PC-3 (cell line): ENCODE measurements at regions not wholly inside any gene's neighbourhood (a gene's known extent, or its start where the extent isn't known, plus 50 kb on each side); places are given as distances from the start of the nearest gene placed in this dataset.

ENCODE experiments used
- ATAC-seq: fragments of 200-7000 bp; cut with Tn5 transposase; 2 replicates; pipeline ENCODE4 v1.9.1; 2020; ENCODE audit warnings: mild to moderate bottlenecking, moderate library complexity
- BruUV-seq: library from RNA; stranded (reverse); fragments of 400-500 nt; replicated peaks from 2 replicates; lab custom pipeline; 2021; lab: Mats Ljungman, UMichigan
- CTCF ChIA-PET: fragments of 300-600 bp; sonication (Branson Sonifier 250); formaldehyde crosslinking; loops from one replicate; lab custom pipeline; 2022; ENCODE audit warnings: antibody characterized with exemption; lab: Charles Lee
- POLR2A ChIA-PET: fragments of 300-600 bp; sonication (Branson Sonifier 250); formaldehyde crosslinking; loops from one replicate; lab custom pipeline; 2022; ENCODE audit warnings: antibody characterized with exemption; ENCODE audit not compliant: unreplicated experiment; lab: Charles Lee
- DNase-seq: peaks from one replicate; pipeline ENCODE4 v3.0.0-alpha.2; 2015
- H2AFZ ChIP-seq: fragments of 300-600 bp; sonication (generic); 2 replicates; pipeline ENCODE4 v1.6.0; 2016; ENCODE audit warnings: antibody characterized with exemption, low read length
- H3F3A ChIP-seq: fragments of 300-600 bp; sonication (generic); one replicate; pipeline ENCODE4 v1.6.0; 2017; ENCODE audit warnings: antibody characterized with exemption, low read length, control low read depth, mild to moderate bottlenecking; ENCODE audit not compliant: unreplicated experiment
- H3K27ac ChIP-seq: fragments of 300-600 bp; sonication (generic); 2 replicates; pipeline ENCODE4 v1.5.1; 2016; ENCODE audit warnings: mild to moderate bottlenecking, low read length
- H3K27me3 ChIP-seq: fragments of 300-600 bp; sonication (generic); 2 replicates; pipeline ENCODE4 v1.6.1; 2016; ENCODE audit warnings: low read length, mixed read lengths
- H3K36me3 ChIP-seq: fragments of 300-600 bp; sonication (generic); 2 replicates; pipeline ENCODE4 v1.6.1; 2016; ENCODE audit warnings: low read depth, mixed run types, low read length, mixed read lengths
- H3K4me1 ChIP-seq: fragments of 300-600 bp; sonication (generic); 2 replicates; pipeline ENCODE4 v1.5.1; 2016; ENCODE audit warnings: low read length; ENCODE audit not compliant: insufficient read depth
- H3K4me2 ChIP-seq: fragments of 300-600 bp; sonication (generic); 2 replicates; pipeline ENCODE4 v1.6.0; 2016; ENCODE audit warnings: low read length
- H3K4me3 ChIP-seq: fragments of 300-600 bp; sonication (generic); 2 replicates; pipeline ENCODE4 v1.5.1; 2016; ENCODE audit warnings: mild to moderate bottlenecking, low read length, mixed read lengths
- H3K79me2 ChIP-seq: fragments of 300-600 bp; sonication (generic); 2 replicates; pipeline ENCODE4 v1.6.1; 2017; ENCODE audit warnings: low read length, mixed read lengths
- H3K9ac ChIP-seq: fragments of 300-600 bp; sonication (generic); 2 replicates; pipeline ENCODE4 v1.6.0; 2016; ENCODE audit warnings: mild to moderate bottlenecking, low read length
- H3K9me2 ChIP-seq: fragments of 300-600 bp; sonication (generic); replicated peaks from 2 replicates; pipeline ENCODE4 v1.6.1; 2016; ENCODE audit warnings: mixed run types, low read length, mixed read lengths
- H3K9me3 ChIP-seq: fragments of 300-600 bp; sonication (generic); 2 replicates; pipeline ENCODE4 v1.6.1; 2016; ENCODE audit warnings: low read length, mixed read lengths
- H4K20me1 ChIP-seq: fragments of 300-600 bp; sonication (generic); 2 replicates; pipeline ENCODE4 v1.6.1; 2016; ENCODE audit warnings: low read length, mixed read lengths
- EZH2 ChIP-seq: fragments of 300-600 bp; sonication (generic); IDR thresholded peaks from one replicate; pipeline ENCODE4 v1.6.1; 2017; ENCODE audit warnings: antibody characterized with exemption, mild to moderate bottlenecking, low read length; ENCODE audit not compliant: unreplicated experiment
- EZH2phosphoT487 ChIP-seq: fragments of 300-600 bp; sonication (generic); IDR thresholded peaks from 2 replicates; pipeline ENCODE4 v1.6.1; 2018; ENCODE audit warnings: mild to moderate bottlenecking, antibody characterized with exemption, low read length, borderline replicate concordance
- intact Hi-C: fragments of 100-400 bp; cut with micrococcal nuclease; formaldehyde crosslinking; loops from 2 replicates; pipeline ENCODE4 v1.9.0; 2023
- TF ChIP-seq, protein P1 (sequence below): fragments of 300-600 bp; sonication (generic); conservative IDR thresholded peaks from 2 replicates; pipeline ENCODE4 v1.5.1; 2017; ENCODE audit warnings: antibody characterized with exemption, low read depth, mild to moderate bottlenecking, low read length

GRCh38 chr6:98572579-98572978 lies 261.8 kb upstream of the POU3F2 start:
- Histone ChIP-seq H4K20me1 (no peaks in the 10 kb centered on the region), H3K27ac (no peak overlapping the region), H3K9ac (no peak overlapping the region), H3K9me3 (no peaks in the 10 kb centered on the region), H3K4me2 (no peak overlapping the region), H3K9me2 (no peaks in the 10 kb centered on the region), H2AFZ (no peak overlapping the region), H3K36me3 (no peaks in the 10 kb centered on the region), H3K4me1 (no peaks in the 10 kb centered on the region), H3K79me2 (no peaks in the 10 kb centered on the region), H3F3A (no peaks in the 10 kb centered on the region), H3K27me3 (no peaks in the 10 kb centered on the region; the same call in 1 of the 2 replicates), H3K4me3 (no peak overlapping the region)
- ATAC-seq (no peak), DNase-seq (no peak)
- TF ChIP-seq, protein P1, sequence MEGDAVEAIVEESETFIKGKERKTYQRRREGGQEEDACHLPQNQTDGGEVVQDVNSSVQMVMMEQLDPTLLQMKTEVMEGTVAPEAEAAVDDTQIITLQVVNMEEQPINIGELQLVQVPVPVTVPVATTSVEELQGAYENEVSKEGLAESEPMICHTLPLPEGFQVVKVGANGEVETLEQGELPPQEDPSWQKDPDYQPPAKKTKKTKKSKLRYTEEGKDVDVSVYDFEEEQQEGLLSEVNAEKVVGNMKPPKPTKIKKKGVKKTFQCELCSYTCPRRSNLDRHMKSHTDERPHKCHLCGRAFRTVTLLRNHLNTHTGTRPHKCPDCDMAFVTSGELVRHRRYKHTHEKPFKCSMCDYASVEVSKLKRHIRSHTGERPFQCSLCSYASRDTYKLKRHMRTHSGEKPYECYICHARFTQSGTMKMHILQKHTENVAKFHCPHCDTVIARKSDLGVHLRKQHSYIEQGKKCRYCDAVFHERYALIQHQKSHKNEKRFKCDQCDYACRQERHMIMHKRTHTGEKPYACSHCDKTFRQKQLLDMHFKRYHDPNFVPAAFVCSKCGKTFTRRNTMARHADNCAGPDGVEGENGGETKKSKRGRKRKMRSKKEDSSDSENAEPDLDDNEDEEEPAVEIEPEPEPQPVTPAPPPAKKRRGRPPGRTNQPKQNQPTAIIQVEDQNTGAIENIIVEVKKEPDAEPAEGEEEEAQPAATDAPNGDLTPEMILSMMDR = no peak
- TF ChIP-seq EZH2 (no peak), EZH2phosphoT487 (no peak)
- intact Hi-C loops = no loop called here
- ChIA-PET CTCF (no interaction called here), POLR2A (interaction anchor here (0.6 kb wide), 1 partner anchor 64 kb away, joined by 3 read pairs; no protein-coding TSS in a partner anchor)
- BruUV-seq = no TSS peak

- Histone ChIP-seq H3K9ac (no peak overlapping the region), H3K27ac (no peak overlapping the region), H3F3A (no peaks in the 10 kb centered on the region), H3K4me2 (no peak overlapping the region), H3K27me3 (no peaks in the 10 kb centered on the region), H4K20me1 (no peaks in the 10 kb centered on the region), H3K79me2 (no peaks in the 10 kb centered on the region), H3K4me3 (no peak overlapping the region), H2AFZ (no peak overlapping the region), H3K4me1 (no peaks in the 10 kb centered on the region), H3K9me3 (no peaks in the 10 kb centered on the region), H3K9me2 (no peaks in the 10 kb centered on the region), H3K36me3 (no peaks in the 10 kb centered on the region)
- TF ChIP-seq EZH2 = no peak
- TF ChIP-seq, protein P1 = no peak
- TF ChIP-seq EZH2phosphoT487 = no peak
- POLR2A ChIA-PET = no interaction called here
- DNase-seq (no peak), ATAC-seq (no peak)
- no TSS peak for BruUV-seq
- intact Hi-C loops = no loop called here
- CTCF ChIA-PET = no interaction called here
These were observed 259.4 kb upstream of the POU3F2 start for GRCh38 chr6:98574984-98575383.

- ATAC-seq (no peak), DNase-seq (no peak)
- no peaks in the 10 kb centered on the region for H3K9me2 ChIP-seq
- POLR2A ChIA-PET = no interaction called here
- intact Hi-C loops = no loop called here
- TF ChIP-seq EZH2phosphoT487 (no peak), EZH2 (no peak)
- TF ChIP-seq, protein P1 = no peak
- no peaks in the 10 kb centered on the region for H4K20me1 ChIP-seq
- H3K4me2 ChIP-seq = no peak overlapping the region
- no peaks in the 10 kb centered on the region for H3K27me3 ChIP-seq
- no peak overlapping the region for H2AFZ ChIP-seq
- H3F3A ChIP-seq = no peaks in the 10 kb centered on the region
- no peak overlapping the region for H3K9ac ChIP-seq
- no peak overlapping the region for H3K27ac ChIP-seq
- CTCF ChIA-PET = no interaction called here
- no peaks in the 10 kb centered on the region for H3K36me3 ChIP-seq
- H3K79me2 ChIP-seq = no peaks in the 10 kb centered on the region
- H3K4me1 ChIP-seq = no peaks in the 10 kb centered on the region
- no peaks in the 10 kb centered on the region for H3K9me3 ChIP-seq
- BruUV-seq = no TSS peak
- H3K4me3 ChIP-seq = no peak overlapping the region
These were observed 257.6 kb upstream of the POU3F2 start for GRCh38 chr6:98576791-98577190.
